ENCODE measurements at regions not wholly inside any gene's neighbourhood (a gene's known extent, or its start where the extent isn't known, plus 50 kb on each side); places are given as distances from the start of the nearest gene placed in this dataset.

DNA sequence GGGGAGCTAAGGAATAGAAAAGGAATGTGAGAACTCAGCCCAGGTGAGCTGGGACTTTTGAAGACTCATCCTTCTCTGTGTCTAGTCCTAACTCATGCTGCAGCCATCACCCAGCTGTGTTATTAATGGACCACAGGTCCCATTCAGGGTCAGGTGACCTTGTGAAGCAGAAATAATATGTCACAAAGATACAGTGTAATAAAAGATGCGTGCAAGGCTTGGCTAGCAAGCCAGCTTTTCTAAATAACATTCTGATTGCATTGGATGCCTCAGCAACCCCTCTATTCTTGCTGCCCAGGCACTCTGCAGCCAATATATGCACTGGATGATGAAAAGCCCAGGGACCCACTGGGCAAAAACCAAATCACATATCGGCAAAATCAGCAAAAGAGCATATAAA lies 393.1 kb upstream of the PIK3C3 start:
- Histone ChIP-seq H3K4me3 (no peak overlapping the region), H3K9me3 (no peaks in the 10 kb centered on the region), H3K27ac (no peak overlapping the region), H3K4me1 (ENCODE audit: control insufficient read depth in 1 of 2, low read depth in 2 of 2) (no peaks in the 10 kb centered on the region), H3K36me3 (no peaks in the 10 kb centered on the region), H3K27me3 (replicated peaks; ENCODE audit: insufficient read depth) (no peaks in the 10 kb centered on the region)
- TF ChIP-seq, protein P1, sequence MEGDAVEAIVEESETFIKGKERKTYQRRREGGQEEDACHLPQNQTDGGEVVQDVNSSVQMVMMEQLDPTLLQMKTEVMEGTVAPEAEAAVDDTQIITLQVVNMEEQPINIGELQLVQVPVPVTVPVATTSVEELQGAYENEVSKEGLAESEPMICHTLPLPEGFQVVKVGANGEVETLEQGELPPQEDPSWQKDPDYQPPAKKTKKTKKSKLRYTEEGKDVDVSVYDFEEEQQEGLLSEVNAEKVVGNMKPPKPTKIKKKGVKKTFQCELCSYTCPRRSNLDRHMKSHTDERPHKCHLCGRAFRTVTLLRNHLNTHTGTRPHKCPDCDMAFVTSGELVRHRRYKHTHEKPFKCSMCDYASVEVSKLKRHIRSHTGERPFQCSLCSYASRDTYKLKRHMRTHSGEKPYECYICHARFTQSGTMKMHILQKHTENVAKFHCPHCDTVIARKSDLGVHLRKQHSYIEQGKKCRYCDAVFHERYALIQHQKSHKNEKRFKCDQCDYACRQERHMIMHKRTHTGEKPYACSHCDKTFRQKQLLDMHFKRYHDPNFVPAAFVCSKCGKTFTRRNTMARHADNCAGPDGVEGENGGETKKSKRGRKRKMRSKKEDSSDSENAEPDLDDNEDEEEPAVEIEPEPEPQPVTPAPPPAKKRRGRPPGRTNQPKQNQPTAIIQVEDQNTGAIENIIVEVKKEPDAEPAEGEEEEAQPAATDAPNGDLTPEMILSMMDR (IDR thresholded peaks at IDR 0.05): no peak
- ATAC-seq (ENCODE audit: insufficient number of reproducible peaks, low FRiP score, low read depth) (no peak), DNase-seq (ENCODE audit: low spot score) (no peak)

DNA sequence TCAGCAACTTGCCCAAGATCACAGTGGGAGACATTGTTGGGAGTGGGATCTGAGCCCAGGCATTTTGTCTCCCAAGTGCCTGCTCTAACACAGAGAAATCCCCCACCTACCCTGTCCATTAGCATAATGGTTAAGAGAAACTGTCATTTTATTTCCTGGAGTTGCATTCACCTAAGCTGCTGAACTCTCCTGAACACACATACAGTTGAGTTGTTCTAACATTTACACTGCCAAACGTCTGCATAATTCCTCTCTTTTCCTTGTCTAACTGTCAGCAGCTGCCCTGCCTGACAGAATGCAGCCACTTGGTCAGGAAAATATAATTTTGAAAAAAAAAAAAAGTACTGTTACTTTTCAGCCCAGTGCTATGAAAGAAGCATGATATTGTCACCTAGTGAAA lies 396.3 kb upstream of the PIK3C3 start:
- Histone ChIP-seq H3K4me3 (no peak overlapping the region), H3K36me3 (no peaks in the 10 kb centered on the region), H3K27me3 (replicated peaks; ENCODE audit: insufficient read depth) (no peaks in the 10 kb centered on the region), H3K27ac (no peak overlapping the region), H3K9me3 (no peaks in the 10 kb centered on the region), H3K4me1 (ENCODE audit: control insufficient read depth in 1 of 2, low read depth in 2 of 2) (no peaks in the 10 kb centered on the region)
- DNase-seq (ENCODE audit: low spot score) (no peak), ATAC-seq (ENCODE audit: insufficient number of reproducible peaks, low FRiP score, low read depth) (no peak)
- TF ChIP-seq, protein P1 (IDR thresholded peaks at IDR 0.05): no peak

DNA sequence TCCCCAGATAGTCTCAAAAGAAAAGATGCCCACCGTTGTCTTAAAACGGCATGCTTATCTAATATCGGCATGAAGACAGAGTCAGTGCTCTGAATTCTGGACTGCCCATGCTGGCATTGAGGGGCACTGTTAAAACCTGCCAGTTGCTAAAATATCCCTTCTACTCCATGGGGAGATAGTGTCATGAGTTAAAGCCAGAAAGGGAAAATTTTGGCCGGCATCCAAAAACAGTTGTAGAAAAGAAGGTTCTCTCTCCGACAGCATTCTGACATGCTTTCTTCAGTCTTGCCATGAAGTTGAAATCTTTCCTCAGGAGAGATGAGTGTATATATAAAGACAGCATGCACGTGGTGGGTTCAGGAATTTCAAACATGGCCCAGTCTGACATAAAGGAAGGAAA lies 401.3 kb upstream of the PIK3C3 start:
- H3K36me3 ChIP-seq: no peaks in the 10 kb centered on the region
- H3K4me3 ChIP-seq: no peak overlapping the region
- H3K27me3 ChIP-seq (replicated peaks; ENCODE audit: insufficient read depth): no peaks in the 10 kb centered on the region
- TF ChIP-seq, protein P1 (IDR thresholded peaks at IDR 0.05): no peak
- no peak overlapping the region for H3K27ac ChIP-seq
- ATAC-seq (ENCODE audit: insufficient number of reproducible peaks, low FRiP score, low read depth) (no peak), DNase-seq (ENCODE audit: low spot score) (no peak)
- H3K4me1 ChIP-seq (ENCODE audit: control insufficient read depth in 1 of 2, low read depth in 2 of 2): no peaks in the 10 kb centered on the region
- no peaks in the 10 kb centered on the region for H3K9me3 ChIP-seq

DNA sequence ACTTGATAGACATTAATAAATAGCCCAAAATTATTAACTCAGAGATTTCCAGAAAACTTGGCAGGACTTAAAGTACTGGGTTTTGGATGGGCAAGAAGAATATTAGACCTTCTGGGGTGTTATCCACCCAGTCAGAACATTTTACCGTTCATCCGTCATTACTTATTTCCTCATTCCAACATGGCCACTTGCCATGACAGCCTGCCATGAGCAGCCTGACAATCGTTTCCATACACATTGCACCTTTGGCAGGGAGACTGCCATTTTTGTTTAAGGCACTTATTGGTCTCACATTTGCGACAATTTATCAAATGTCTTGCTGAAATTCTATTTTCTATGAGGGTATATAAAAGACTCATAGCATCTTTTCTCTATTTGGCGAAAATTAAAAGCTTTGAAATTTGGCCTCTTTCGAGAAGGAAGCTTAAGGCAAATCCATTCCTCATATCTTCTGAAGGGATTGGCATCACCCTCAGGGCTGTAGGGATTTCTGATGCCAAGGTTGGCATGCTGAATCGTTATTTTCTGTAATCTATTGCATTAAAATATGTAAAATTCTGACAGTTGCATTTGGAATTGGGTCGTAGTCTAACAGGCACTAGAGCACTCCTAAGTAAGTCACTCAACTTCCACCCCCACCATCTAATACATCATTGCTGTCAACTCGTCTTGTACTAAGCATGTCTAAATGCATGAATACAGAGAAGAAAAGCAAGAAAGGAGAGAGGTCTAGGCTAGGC lies 406.3 kb upstream of the PIK3C3 start:
- Histone ChIP-seq H3K4me3 (no peak overlapping the region), H3K4me1 (ENCODE audit: control insufficient read depth in 1 of 2, low read depth in 2 of 2) (no peaks in the 10 kb centered on the region), H3K36me3 (no peaks in the 10 kb centered on the region), H3K9me3 (no peaks in the 10 kb centered on the region), H3K27me3 (replicated peaks; ENCODE audit: insufficient read depth) (no peaks in the 10 kb centered on the region), H3K27ac (no peak overlapping the region)
- ATAC-seq (ENCODE audit: insufficient number of reproducible peaks, low FRiP score, low read depth) (no peak), DNase-seq (ENCODE audit: low spot score) (no peak)
- TF ChIP-seq, protein P1 (IDR thresholded peaks at IDR 0.05): no peak

DNA sequence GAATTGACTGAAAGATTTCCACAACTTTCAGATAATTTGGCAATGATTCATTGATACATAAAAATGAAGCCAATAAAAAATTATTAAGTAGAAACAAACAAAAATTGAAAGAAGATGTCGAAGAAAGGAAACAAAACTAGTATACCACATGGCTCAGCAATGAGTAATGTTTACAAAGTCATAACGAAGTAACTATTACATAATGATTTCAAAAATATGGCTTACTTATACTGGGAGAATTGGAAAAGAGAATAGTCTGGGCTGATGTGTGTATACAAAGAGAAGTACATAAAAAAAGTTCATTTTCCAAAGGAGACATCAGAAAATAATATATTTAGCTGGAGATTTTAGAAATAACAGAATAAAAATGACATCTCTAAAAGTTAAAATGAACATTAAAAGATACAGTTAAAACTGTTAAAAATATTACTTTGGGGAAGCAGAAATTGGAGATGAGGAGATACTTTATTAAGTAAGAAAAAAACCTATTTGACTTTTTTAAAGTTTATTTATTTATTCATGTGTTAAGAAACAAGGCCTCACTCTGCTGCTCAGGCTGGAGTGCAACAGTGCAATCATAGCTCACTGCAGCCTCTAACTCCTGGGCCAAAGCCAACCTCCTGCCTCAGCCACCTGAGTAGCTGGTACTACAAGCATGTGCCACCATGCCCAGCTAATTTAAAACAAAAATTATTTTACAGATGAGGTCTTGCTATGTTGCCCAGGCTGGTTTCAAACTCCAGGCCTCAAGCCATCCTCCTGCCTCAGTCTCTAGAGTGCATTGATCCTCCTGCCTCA lies 409.7 kb upstream of the PIK3C3 start:
- ATAC-seq (ENCODE audit: insufficient number of reproducible peaks, low FRiP score, low read depth): no peak
- H3K9me3 ChIP-seq: no peaks in the 10 kb centered on the region
- H3K27ac ChIP-seq: no peak overlapping the region
- no peak overlapping the region for H3K4me3 ChIP-seq
- no peak for DNase-seq (ENCODE audit: low spot score)
- H3K4me1 ChIP-seq (ENCODE audit: control insufficient read depth in 1 of 2, low read depth in 2 of 2): no peaks in the 10 kb centered on the region
- no peaks in the 10 kb centered on the region for H3K27me3 ChIP-seq (replicated peaks; ENCODE audit: insufficient read depth)
- TF ChIP-seq, protein P1 (IDR thresholded peaks at IDR 0.05): no peak
- no peaks in the 10 kb centered on the region for H3K36me3 ChIP-seq
